ENCODE measurements at regions not wholly inside any gene's neighbourhood (a gene's known extent, or its start where the extent isn't known, plus 50 kb on each side); places are given as distances from the start of the nearest gene placed in this dataset.

DNA sequence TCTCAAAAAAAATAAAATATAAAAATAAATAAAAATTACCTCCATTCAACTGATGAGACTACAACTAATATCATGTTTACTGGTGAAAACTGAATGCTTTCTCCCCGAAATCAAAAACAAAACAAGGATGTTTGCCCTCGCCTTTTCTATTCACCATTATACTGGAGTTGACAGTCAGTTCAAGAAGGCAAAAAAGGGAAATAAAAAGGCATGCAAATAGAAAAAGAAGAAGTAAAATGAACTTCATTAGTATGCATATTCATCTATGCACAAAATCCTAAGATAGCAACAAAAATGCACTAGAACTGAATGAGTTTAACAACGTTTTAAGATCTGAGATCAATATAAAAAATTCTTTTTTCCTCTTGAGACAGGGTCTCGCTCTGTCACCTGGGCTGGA is 72.7 kb upstream of the FAM174B start:
- Histone ChIP-seq H2BK5ac (ENCODE audit: low read depth, low read length, poor library complexity, severe bottlenecking) (no peak overlapping the region), H2BK15ac (ENCODE audit: low read depth, low read length) (no peak overlapping the region), H4K5ac (ENCODE audit: low read depth, low read length) (no peak overlapping the region), H2BK120ac (ENCODE audit: low read depth, low read length) (no peak overlapping the region), H2AFZ (replicated peaks; ENCODE audit: low read length, poor library complexity) (no peak overlapping the region), H4K91ac (ENCODE audit: insufficient read depth, low read depth, low read length) (no peak overlapping the region), H3K27ac (ENCODE audit: insufficient read depth, low read length) (no peak overlapping the region), H3K14ac (replicated peaks; ENCODE audit: low read depth, low read length) (no peak overlapping the region), H3K9me1 (ENCODE audit: insufficient read depth, low read length) (no peaks in the 10 kb centered on the region), H3K9me3 (ENCODE audit: control insufficient read depth, insufficient read depth, low read length) (no peaks in the 10 kb centered on the region), H3K18ac (ENCODE audit: low read depth, low read length) (no peak overlapping the region), H3K4me3 (ENCODE audit: insufficient read depth, low read depth, low read length) (no peak overlapping the region), H2AK5ac (ENCODE audit: low read depth, low read length) (no peak overlapping the region), H2BK20ac (ENCODE audit: low read depth, low read length) (no peak overlapping the region), H2AK9ac (replicated peaks; ENCODE audit: low read depth, low read length, poor library complexity) (no peak overlapping the region), H3K56ac (ENCODE audit: extremely low read depth, insufficient read depth, low read length) (no peak overlapping the region), H3K4ac (ENCODE audit: low read depth, low read length) (no peak overlapping the region), H4K8ac (ENCODE audit: low read depth in 2 of 2, low read length in 2 of 2) (no peak overlapping the region), H3K27me3 (ENCODE audit: control insufficient read depth, insufficient read depth, low read length) (peaks cover 1% of the 10 kb centered on the region; the same call in 1 of the 2 replicates), H4K20me1 (ENCODE audit: insufficient read depth, low read length) (no peaks in the 10 kb centered on the region), H3K23ac (ENCODE audit: low read depth, low read length) (no peak overlapping the region), H3K36me3 (ENCODE audit: control insufficient read depth, insufficient read depth, low read length) (no peaks in the 10 kb centered on the region), H3K4me2 (ENCODE audit: low read depth, low read length) (no peak overlapping the region), H3K79me1 (ENCODE audit: low read depth in 1 of 2, low read length in 2 of 2) (no peaks in the 10 kb centered on the region), H3K4me1 (ENCODE audit: control insufficient read depth, insufficient read depth, low read length) (no peaks in the 10 kb centered on the region), H3K9ac (ENCODE audit: low read depth, low read length) (no peak overlapping the region)
- no TSS peak for BruUV-seq (replicated peaks)
- CTCF ChIA-PET, result no interaction called here
- POLR2A ChIA-PET (ENCODE audit: unreplicated experiment), result no interaction called here
- dilution Hi-C loops (cut with HindIII; ENCODE audit: low sequenced_read_pairs, unreplicated experiment) (no loop called here), in situ Hi-C loops (cut with MboI; ENCODE audit: low sequenced_read_pairs) (no loop called here), intact Hi-C loops (cut with micrococcal nuclease) (no loop called here)
- TF ChIP-seq MXI1 (IDR thresholded peaks at IDR 0.05; ENCODE audit: borderline replicate concordance, low read depth, low read length) (no peak), RAD21 (IDR thresholded peaks at IDR 0.05; ENCODE audit: low read length) (no peak), CEBPB (IDR thresholded peaks at IDR 0.05; ENCODE audit: low read depth, low read length) (no peak), NFE2L2 (IDR thresholded peaks at IDR 0.05; ENCODE audit: low read depth, low read length) (no peak), MAFK (IDR thresholded peaks at IDR 0.05; ENCODE audit: low read depth, low read length) (no peak), FOS (IDR thresholded peaks at IDR 0.05; ENCODE audit: low read depth, low read length) (no peak)
- TF ChIP-seq, protein P1, sequence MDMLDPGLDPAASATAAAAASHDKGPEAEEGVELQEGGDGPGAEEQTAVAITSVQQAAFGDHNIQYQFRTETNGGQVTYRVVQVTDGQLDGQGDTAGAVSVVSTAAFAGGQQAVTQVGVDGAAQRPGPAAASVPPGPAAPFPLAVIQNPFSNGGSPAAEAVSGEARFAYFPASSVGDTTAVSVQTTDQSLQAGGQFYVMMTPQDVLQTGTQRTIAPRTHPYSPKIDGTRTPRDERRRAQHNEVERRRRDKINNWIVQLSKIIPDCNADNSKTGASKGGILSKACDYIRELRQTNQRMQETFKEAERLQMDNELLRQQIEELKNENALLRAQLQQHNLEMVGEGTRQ (IDR thresholded peaks at IDR 0.05; ENCODE audit: low read depth, low read length), result no peak
- no CpG with 5 or more reads among the region's 4 CpGs for WGBS, 2 experiments (ENCODE audit: extremely low coverage in 2 of 2, insufficient read length in 1 of 2)
- ATAC-seq (ENCODE audit: low read depth) (no peak), DNase-seq (no peak)
